ENCODE measurements at regions not wholly inside any gene's neighbourhood (a gene's known extent, or its start where the extent isn't known, plus 50 kb on each side); places are given as distances from the start of the nearest gene placed in this dataset.

DNA sequence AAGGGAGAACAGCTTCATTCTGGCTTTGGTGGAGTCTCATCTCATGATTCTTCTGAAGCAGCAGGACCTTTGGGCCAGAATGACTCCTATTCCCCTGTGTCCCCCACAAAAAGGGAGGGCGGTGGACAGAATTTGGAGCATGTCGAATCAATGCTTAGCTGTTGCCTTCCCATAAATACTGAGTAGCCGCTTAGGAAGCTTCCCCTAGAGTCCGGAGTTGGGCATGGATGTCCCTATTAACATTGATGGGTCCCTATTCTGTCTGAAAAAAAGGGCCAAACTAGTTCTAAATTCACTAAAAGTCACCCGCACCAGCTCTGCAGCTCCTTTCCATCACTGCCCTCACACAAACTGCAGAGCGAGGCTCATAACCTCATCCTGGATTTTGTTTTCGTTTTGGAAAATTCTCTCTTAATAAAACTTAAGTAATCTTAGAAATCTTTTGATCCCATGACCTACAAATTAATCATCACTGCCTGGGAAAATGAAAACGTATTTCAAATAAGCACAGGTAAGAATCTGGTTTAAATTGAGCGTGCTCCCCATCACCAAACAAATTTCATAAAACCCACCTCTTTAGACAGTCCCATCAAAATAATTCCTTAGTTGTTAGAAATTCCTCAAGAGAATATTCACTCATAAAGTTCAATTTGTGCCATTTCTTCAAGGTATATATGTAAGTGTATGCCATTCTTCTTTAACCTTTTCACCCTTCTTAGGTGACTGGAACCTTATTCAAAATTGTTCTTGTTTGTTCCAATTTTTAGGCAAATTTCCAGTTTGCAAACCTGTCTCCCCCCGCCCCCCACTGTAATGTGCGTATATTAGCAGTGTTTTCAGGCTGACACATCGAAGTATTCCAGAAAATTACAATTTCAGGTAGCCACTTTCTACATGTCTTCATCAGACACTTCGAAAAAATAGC, 53.3 kb upstream of the NKAP start:
- H3F3A ChIP-seq (ENCODE audit: low read length, unreplicated experiment) = no peaks in the 10 kb centered on the region
- H3K9me3 ChIP-seq (ENCODE audit: low read length) = no peaks in the 10 kb centered on the region
- intact Hi-C loops (cut with micrococcal nuclease) = no loop called here
- no peak overlapping the region for H3K9ac ChIP-seq (ENCODE audit: low read length)
- H3K4me1 ChIP-seq (ENCODE audit: insufficient read depth, low read length) = no peaks in the 10 kb centered on the region
- H3K79me2 ChIP-seq (ENCODE audit: low read length) = no peaks in the 10 kb centered on the region
- no peak overlapping the region for H3K4me2 ChIP-seq (ENCODE audit: low read length)
- no peaks in the 10 kb centered on the region for H3K9me2 ChIP-seq (replicated peaks; ENCODE audit: low read length)
- no peak overlapping the region for H2AFZ ChIP-seq (ENCODE audit: low read length)
- peaks cover 68% of the 10 kb centered on the region for H3K27me3 ChIP-seq (ENCODE audit: low read length)
- ChIA-PET POLR2A (ENCODE audit: unreplicated experiment) (no interaction called here), CTCF (no interaction called here)
- no peaks in the 10 kb centered on the region for H4K20me1 ChIP-seq (ENCODE audit: low read length)
- no peaks in the 10 kb centered on the region for H3K36me3 ChIP-seq (ENCODE audit: low read depth, low read length)
- no TSS peak for BruUV-seq (replicated peaks)
- H3K27ac ChIP-seq (ENCODE audit: low read length) = no peak overlapping the region
- ATAC-seq = no peak
- no peak overlapping the region for H3K4me3 ChIP-seq (ENCODE audit: low read length)
- TF ChIP-seq EZH2phosphoT487 (IDR thresholded peaks at IDR 0.05; ENCODE audit: borderline replicate concordance, low read length) (no peak), CTCF (conservative IDR thresholded peaks at IDR 0.05; ENCODE audit: low read depth, low read length) (no peak), EZH2 (IDR thresholded peaks at IDR 0.05; ENCODE audit: low read length, unreplicated experiment) (no peak)
- no peak for DNase-seq

- Histone ChIP-seq H3K79me2 (ENCODE audit: low read length) (no peaks in the 10 kb centered on the region), H3K4me3 (ENCODE audit: low read length) (no peak overlapping the region), H3K27me3 (ENCODE audit: low read length) (peaks cover 76% of the 10 kb centered on the region), H3K36me3 (ENCODE audit: low read depth, low read length) (no peaks in the 10 kb centered on the region), H3K9me2 (replicated peaks; ENCODE audit: low read length) (no peaks in the 10 kb centered on the region), H3K9me3 (ENCODE audit: low read length) (no peaks in the 10 kb centered on the region), H3K4me1 (ENCODE audit: insufficient read depth, low read length) (no peaks in the 10 kb centered on the region), H3F3A (ENCODE audit: low read length, unreplicated experiment) (no peaks in the 10 kb centered on the region), H2AFZ (ENCODE audit: low read length) (no peak overlapping the region), H3K9ac (ENCODE audit: low read length) (no peak overlapping the region), H3K4me2 (ENCODE audit: low read length) (no peak overlapping the region), H3K27ac (ENCODE audit: low read length) (no peak overlapping the region), H4K20me1 (ENCODE audit: low read length) (no peaks in the 10 kb centered on the region)
- DNase-seq (no peak), ATAC-seq (no peak)
- no peak for TF ChIP-seq EZH2 (IDR thresholded peaks at IDR 0.05; ENCODE audit: low read length, unreplicated experiment)
- no peak for TF ChIP-seq CTCF (conservative IDR thresholded peaks at IDR 0.05; ENCODE audit: low read depth, low read length)
- TF ChIP-seq EZH2phosphoT487 (IDR thresholded peaks at IDR 0.05; ENCODE audit: borderline replicate concordance, low read length) = no peak
- ChIA-PET POLR2A (ENCODE audit: unreplicated experiment) (no interaction called here), CTCF (no interaction called here)
- intact Hi-C loops (cut with micrococcal nuclease) = no loop called here
- no TSS peak for BruUV-seq (replicated peaks)
These were observed 52.5 kb upstream of the NKAP start for GRCh38 chrX:119996069-119996468.
